ENCODE measurements at regions not wholly inside any gene's neighbourhood (a gene's known extent, or its start where the extent isn't known, plus 50 kb on each side); places are given as distances from the start of the nearest gene placed in this dataset.

- no peak overlapping the region for H3K27ac ChIP-seq (ENCODE audit: low read length)
- no peaks in the 10 kb centered on the region for H3K4me1 ChIP-seq (ENCODE audit: insufficient read depth, low read length)
- no peaks in the 10 kb centered on the region for H3K9me3 ChIP-seq (ENCODE audit: insufficient read depth, low read length, severe bottlenecking)
- H3K27me3 ChIP-seq (ENCODE audit: insufficient read depth, low read length, poor library complexity) = peaks cover 19% of the 10 kb centered on the region
- H4K20me1 ChIP-seq (ENCODE audit: insufficient read depth, low read length) = no peaks in the 10 kb centered on the region
- H3K4me3 ChIP-seq (ENCODE audit: low read depth in 1 of 2, low read length in 2 of 2) = no peak overlapping the region
- H3K9ac ChIP-seq (ENCODE audit: low read depth, low read length) = no peak overlapping the region
- H3K4me2 ChIP-seq (ENCODE audit: insufficient read depth, low read length) = no peak overlapping the region
- DNase-seq = no peak
- no peaks in the 10 kb centered on the region for H3K36me3 ChIP-seq (ENCODE audit: insufficient read depth, low read length)
- no peak overlapping the region for H2AFZ ChIP-seq (ENCODE audit: low read depth, low read length)
- TF ChIP-seq CTCF (IDR thresholded peaks at IDR 0.05; ENCODE audit: borderline replicate concordance, extremely low read depth, low read length, poor library complexity, severe bottlenecking) = no peak
- no peak for TF ChIP-seq EZH2 (IDR thresholded peaks at IDR 0.05; ENCODE audit: borderline replicate concordance, low read depth, low read length, severe bottlenecking)
- H3K79me2 ChIP-seq (ENCODE audit: insufficient read depth, low read length) = no peaks in the 10 kb centered on the region
- ATAC-seq (ENCODE audit: insufficient read depth, low read depth) = no peak
Measured at GRCh38 chr16:86739178-86739577, 160.8 kb downstream of the FOXL1 start.

DNA sequence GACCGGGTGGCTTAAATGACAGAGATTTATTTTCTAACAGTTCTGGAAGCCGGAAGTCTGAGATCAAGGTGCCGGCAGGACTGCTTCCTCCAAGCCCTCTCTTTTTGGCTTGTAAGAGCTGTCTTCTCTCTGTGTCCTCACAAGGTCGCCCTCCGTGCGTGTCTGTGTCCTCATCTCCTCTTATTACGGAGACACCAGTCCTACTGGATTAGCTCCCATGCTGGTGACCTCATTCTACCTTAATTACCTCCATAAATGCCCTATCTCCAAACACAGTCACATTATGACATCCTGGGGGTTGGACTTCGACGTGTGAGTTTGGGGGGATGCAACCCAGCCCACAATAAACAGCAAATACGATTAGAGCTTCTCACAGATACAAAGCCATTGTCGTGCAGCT is 161.5 kb downstream of the FOXL1 start:
- Histone ChIP-seq H3K9me3 (ENCODE audit: insufficient read depth, low read length, severe bottlenecking) (no peaks in the 10 kb centered on the region), H3K4me3 (ENCODE audit: low read depth in 1 of 2, low read length in 2 of 2) (no peak overlapping the region), H3K4me1 (ENCODE audit: insufficient read depth, low read length) (no peaks in the 10 kb centered on the region), H2AFZ (ENCODE audit: low read depth, low read length) (no peak overlapping the region), H3K9ac (ENCODE audit: low read depth, low read length) (no peak overlapping the region), H3K36me3 (ENCODE audit: insufficient read depth, low read length) (no peaks in the 10 kb centered on the region), H3K79me2 (ENCODE audit: insufficient read depth, low read length) (no peaks in the 10 kb centered on the region), H4K20me1 (ENCODE audit: insufficient read depth, low read length) (no peaks in the 10 kb centered on the region), H3K27me3 (ENCODE audit: insufficient read depth, low read length, poor library complexity) (peaks cover 18% of the 10 kb centered on the region), H3K4me2 (ENCODE audit: insufficient read depth, low read length) (no peak overlapping the region), H3K27ac (ENCODE audit: low read length) (no peak overlapping the region)
- no peak for DNase-seq
- TF ChIP-seq EZH2 (IDR thresholded peaks at IDR 0.05; ENCODE audit: borderline replicate concordance, low read depth, low read length, severe bottlenecking) (no peak), CTCF (IDR thresholded peaks at IDR 0.05; ENCODE audit: borderline replicate concordance, extremely low read depth, low read length, poor library complexity, severe bottlenecking) (no peak)
- no peak for ATAC-seq (ENCODE audit: insufficient read depth, low read depth)

DNA sequence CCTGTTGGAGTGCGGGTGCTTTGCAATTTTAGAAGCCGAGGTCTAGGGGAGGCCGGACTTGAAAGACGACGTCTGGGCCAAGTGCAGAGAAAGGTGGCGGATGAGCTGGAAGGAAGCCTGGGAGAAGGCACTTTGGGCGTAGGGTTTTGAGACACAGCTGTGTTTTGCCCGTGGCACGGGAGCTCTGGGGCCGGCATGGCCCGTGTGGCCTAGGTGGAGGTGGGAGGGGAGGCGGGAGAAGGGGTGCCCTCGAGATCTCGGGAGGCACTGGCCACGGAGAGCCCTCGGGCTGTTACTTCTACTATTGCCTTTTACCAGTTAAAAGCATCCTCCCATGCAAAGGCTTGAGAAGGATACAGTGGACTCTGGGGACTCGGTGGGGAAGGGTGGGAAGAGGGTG is 161.9 kb downstream of the FOXL1 start:
- Histone ChIP-seq H3K4me2 (ENCODE audit: insufficient read depth, low read length) (no peak overlapping the region), H3K27ac (ENCODE audit: low read length) (no peak overlapping the region)

More for the DNA sequence above, 161.9 kb downstream of the FOXL1 start:
- Histone ChIP-seq H3K9ac (ENCODE audit: low read depth, low read length) (no peak overlapping the region), H4K20me1 (ENCODE audit: insufficient read depth, low read length) (no peaks in the 10 kb centered on the region), H3K36me3 (ENCODE audit: insufficient read depth, low read length) (no peaks in the 10 kb centered on the region), H3K79me2 (ENCODE audit: insufficient read depth, low read length) (no peaks in the 10 kb centered on the region), H2AFZ (ENCODE audit: low read depth, low read length) (no peak overlapping the region), H3K27me3 (ENCODE audit: insufficient read depth, low read length, poor library complexity) (peaks cover 14% of the 10 kb centered on the region), H3K4me1 (ENCODE audit: insufficient read depth, low read length) (no peaks in the 10 kb centered on the region), H3K9me3 (ENCODE audit: insufficient read depth, low read length, severe bottlenecking) (no peaks in the 10 kb centered on the region), H3K4me3 (ENCODE audit: low read depth in 1 of 2, low read length in 2 of 2) (no peak overlapping the region)
- ATAC-seq (ENCODE audit: insufficient read depth, low read depth) = no peak
- DNase-seq = no peak
- TF ChIP-seq EZH2 (IDR thresholded peaks at IDR 0.05; ENCODE audit: borderline replicate concordance, low read depth, low read length, severe bottlenecking) = no peak
- TF ChIP-seq CTCF (IDR thresholded peaks at IDR 0.05; ENCODE audit: borderline replicate concordance, extremely low read depth, low read length, poor library complexity, severe bottlenecking) = no peak
